ENCODE measurements at regions not wholly inside any gene's neighbourhood (a gene's known extent, or its start where the extent isn't known, plus 50 kb on each side); places are given as distances from the start of the nearest gene placed in this dataset.

DNA sequence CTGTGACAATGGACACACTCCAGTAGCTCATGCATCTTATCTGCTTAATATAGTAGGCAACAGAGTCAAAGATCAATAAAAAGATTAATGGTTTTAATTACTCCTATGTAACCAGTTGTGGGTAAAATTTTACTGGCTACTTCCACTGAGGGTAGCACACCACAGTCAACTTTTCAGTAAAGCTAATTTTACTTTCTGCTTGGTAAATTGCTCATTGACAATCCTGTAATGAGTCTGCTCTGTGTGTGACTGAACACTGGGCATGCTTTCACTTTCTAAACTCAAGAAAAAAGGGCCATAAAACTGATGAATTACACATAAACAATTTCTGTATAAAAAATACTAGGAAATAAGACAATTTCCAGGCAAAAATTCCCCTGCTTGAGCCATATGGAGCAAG, 838.3 kb downstream of the VGLL3 start:
- no peak for DNase-seq

DNA sequence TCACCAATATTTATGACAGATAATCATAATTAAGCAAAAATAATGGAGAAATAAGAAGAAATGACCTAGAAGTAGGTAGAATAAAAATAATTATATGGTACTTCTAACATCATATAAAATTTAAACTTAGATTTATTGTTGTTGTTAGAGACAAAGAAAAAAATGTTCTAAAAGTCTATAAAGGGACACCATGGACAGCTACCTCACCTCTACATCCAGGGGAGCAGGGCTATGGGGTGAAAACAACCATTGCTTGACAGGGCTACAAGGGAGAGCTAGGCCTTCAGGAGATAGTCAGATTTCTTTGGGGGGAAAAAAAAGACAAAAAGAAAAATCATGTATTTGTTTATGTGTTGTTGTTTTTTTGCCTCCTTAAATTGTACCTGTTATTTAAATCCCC, 841.9 kb downstream of the VGLL3 start:
- no peak for DNase-seq

DNA sequence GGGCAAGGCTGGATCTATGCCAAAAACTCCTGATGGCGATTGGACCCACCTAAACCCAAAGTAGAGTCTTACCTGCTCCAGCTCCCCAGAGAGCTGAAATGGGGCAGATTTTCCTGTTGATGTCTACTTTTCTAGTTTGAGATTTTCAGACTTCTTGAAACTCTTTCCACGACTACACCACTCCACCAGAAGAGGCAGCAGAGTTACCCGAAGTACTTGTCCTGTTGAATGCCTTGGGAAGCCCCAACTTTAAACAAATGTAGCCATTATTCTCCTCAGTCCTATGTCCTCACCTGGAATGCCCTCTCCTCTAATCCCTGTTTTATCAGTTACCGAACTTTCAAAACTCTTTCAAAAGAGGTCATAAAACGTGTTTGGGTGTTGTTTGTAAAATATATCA, 843.8 kb downstream of the VGLL3 start:
- DNase-seq, result no peak

DNA sequence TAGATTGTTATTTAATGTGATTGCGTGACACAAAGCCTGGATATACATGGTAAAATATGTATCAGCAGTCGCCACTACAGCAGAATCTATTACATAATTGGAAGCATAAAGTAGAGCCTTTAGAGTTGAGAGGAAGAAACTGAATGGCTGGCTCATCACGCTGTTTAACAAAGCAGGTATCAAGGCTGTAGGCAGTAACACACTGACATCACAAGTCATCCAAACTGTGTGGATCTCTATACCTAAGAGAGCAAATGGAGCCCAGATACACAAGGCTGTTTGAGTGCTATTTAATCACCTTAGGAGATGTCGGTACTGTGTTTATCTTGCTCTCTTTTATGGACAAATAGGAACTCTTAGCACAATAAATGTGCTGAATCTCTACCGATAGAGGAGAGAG, 864.4 kb downstream of the VGLL3 start:
- DNase-seq, result no peak

Data from CD4-positive, alpha-beta T cell treated with Interleukin-4 for 4 hours (primary cell).